ENCODE measurements at regions not wholly inside any gene's neighbourhood (a gene's known extent, or its start where the extent isn't known, plus 50 kb on each side); places are given as distances from the start of the nearest gene placed in this dataset.

- DNase-seq: no peak
- no peaks in the 10 kb centered on the region for H3K4me1 ChIP-seq (ENCODE audit: low read length)
- no peaks in the 10 kb centered on the region for H3K79me2 ChIP-seq (ENCODE audit: low read length)
- H3K4me3 ChIP-seq (ENCODE audit: low read length): no peak overlapping the region
- no peaks in the 10 kb centered on the region for H4K20me1 ChIP-seq (ENCODE audit: insufficient read depth, low read depth, low read length)
- H3K9ac ChIP-seq (ENCODE audit: low read length): no peak overlapping the region
- H3K27me3 ChIP-seq (ENCODE audit: low read length): no peaks in the 10 kb centered on the region
- no peak overlapping the region for H3K27ac ChIP-seq (ENCODE audit: low read length)
- peaks cover 10% of the 10 kb centered on the region for H3K9me3 ChIP-seq (ENCODE audit: low read length)
- H3K4me2 ChIP-seq (ENCODE audit: low read depth, low read length, poor library complexity, severe bottlenecking): no peak overlapping the region
- H3K36me3 ChIP-seq (ENCODE audit: insufficient read depth, low read length): no peaks in the 10 kb centered on the region
- H3K9me2 ChIP-seq (replicated peaks; ENCODE audit: insufficient read depth, low read length): no peaks in the 10 kb centered on the region
- H2AFZ ChIP-seq (ENCODE audit: low read length): no peak overlapping the region
Observed at GRCh38 chr5:29229461-29229860, 1964.0 kb upstream of the CDH6 start.

GRCh38 chr5:29218138-29218537 is 1975.3 kb upstream of the CDH6 start:
- H4K20me1 ChIP-seq (ENCODE audit: insufficient read depth, low read depth, low read length): no peaks in the 10 kb centered on the region
- DNase-seq: no peak
- no peaks in the 10 kb centered on the region for H3K27me3 ChIP-seq (ENCODE audit: low read length)
- no peak overlapping the region for H3K27ac ChIP-seq (ENCODE audit: low read length)
- H3K4me3 ChIP-seq (ENCODE audit: low read length): no peak overlapping the region
- H3K9me3 ChIP-seq (ENCODE audit: low read length): peaks cover 38% of the 10 kb centered on the region
- H2AFZ ChIP-seq (ENCODE audit: low read length): no peak overlapping the region
- H3K9ac ChIP-seq (ENCODE audit: low read length): no peak overlapping the region
- no peak overlapping the region for H3K4me2 ChIP-seq (ENCODE audit: low read depth, low read length, poor library complexity, severe bottlenecking)
- H3K79me2 ChIP-seq (ENCODE audit: low read length): no peaks in the 10 kb centered on the region
- H3K36me3 ChIP-seq (ENCODE audit: insufficient read depth, low read length): no peaks in the 10 kb centered on the region
- H3K9me2 ChIP-seq (replicated peaks; ENCODE audit: insufficient read depth, low read length): no peaks in the 10 kb centered on the region
- no peaks in the 10 kb centered on the region for H3K4me1 ChIP-seq (ENCODE audit: low read length)

GRCh38 chr5:29214839-29215238 is 1978.6 kb upstream of the CDH6 start:
- Histone ChIP-seq H4K20me1 (ENCODE audit: insufficient read depth, low read depth, low read length) (no peaks in the 10 kb centered on the region), H3K36me3 (ENCODE audit: insufficient read depth, low read length) (no peaks in the 10 kb centered on the region), H3K79me2 (ENCODE audit: low read length) (no peaks in the 10 kb centered on the region), H3K4me3 (ENCODE audit: low read length) (no peak overlapping the region), H3K4me2 (ENCODE audit: low read depth, low read length, poor library complexity, severe bottlenecking) (no peak overlapping the region), H3K9ac (ENCODE audit: low read length) (no peak overlapping the region), H2AFZ (ENCODE audit: low read length) (no peak overlapping the region), H3K27me3 (ENCODE audit: low read length) (no peaks in the 10 kb centered on the region), H3K27ac (ENCODE audit: low read length) (no peak overlapping the region), H3K9me2 (replicated peaks; ENCODE audit: insufficient read depth, low read length) (no peaks in the 10 kb centered on the region), H3K9me3 (ENCODE audit: low read length) (peaks cover 31% of the 10 kb centered on the region), H3K4me1 (ENCODE audit: low read length) (no peaks in the 10 kb centered on the region)
- DNase-seq: no peak

- no peak overlapping the region for H3K4me3 ChIP-seq (ENCODE audit: low read length)
- no peak overlapping the region for H2AFZ ChIP-seq (ENCODE audit: low read length)
- no peaks in the 10 kb centered on the region for H3K36me3 ChIP-seq (ENCODE audit: insufficient read depth, low read length)
- no peak overlapping the region for H3K27ac ChIP-seq (ENCODE audit: low read length)
- H4K20me1 ChIP-seq (ENCODE audit: insufficient read depth, low read depth, low read length): no peaks in the 10 kb centered on the region
- DNase-seq: no peak
- H3K9me3 ChIP-seq (ENCODE audit: low read length): peaks cover 26% of the 10 kb centered on the region
- no peaks in the 10 kb centered on the region for H3K9me2 ChIP-seq (replicated peaks; ENCODE audit: insufficient read depth, low read length)
- H3K9ac ChIP-seq (ENCODE audit: low read length): no peak overlapping the region
- H3K4me1 ChIP-seq (ENCODE audit: low read length): no peaks in the 10 kb centered on the region
- no peak overlapping the region for H3K4me2 ChIP-seq (ENCODE audit: low read depth, low read length, poor library complexity, severe bottlenecking)
- no peaks in the 10 kb centered on the region for H3K79me2 ChIP-seq (ENCODE audit: low read length)
- H3K27me3 ChIP-seq (ENCODE audit: low read length): no peaks in the 10 kb centered on the region
Observed at GRCh38 chr5:29213475-29213874, 1980.0 kb upstream of the CDH6 start.

GRCh38 chr5:29208024-29208423 is 1985.5 kb upstream of the CDH6 start:
- no peak overlapping the region for H3K4me3 ChIP-seq (ENCODE audit: low read length)
- H3K9me2 ChIP-seq (replicated peaks; ENCODE audit: insufficient read depth, low read length): no peaks in the 10 kb centered on the region
- no peaks in the 10 kb centered on the region for H3K36me3 ChIP-seq (ENCODE audit: insufficient read depth, low read length)

GRCh38 chr5:29203049-29203448 is 1990.4 kb upstream of the CDH6 start:
- no peak overlapping the region for H3K4me2 ChIP-seq (ENCODE audit: low read depth, low read length, poor library complexity, severe bottlenecking)
- no peaks in the 10 kb centered on the region for H3K79me2 ChIP-seq (ENCODE audit: low read length)
- no peak overlapping the region for H3K4me3 ChIP-seq (ENCODE audit: low read length)
- no peak overlapping the region for H2AFZ ChIP-seq (ENCODE audit: low read length)
- H3K9ac ChIP-seq (ENCODE audit: low read length): no peak overlapping the region
- H3K27me3 ChIP-seq (ENCODE audit: low read length): no peaks in the 10 kb centered on the region
- H3K9me3 ChIP-seq (ENCODE audit: low read length): peaks cover 23% of the 10 kb centered on the region
- no peak for DNase-seq
- no peak overlapping the region for H3K27ac ChIP-seq (ENCODE audit: low read length)
- H4K20me1 ChIP-seq (ENCODE audit: insufficient read depth, low read depth, low read length): no peaks in the 10 kb centered on the region
- no peaks in the 10 kb centered on the region for H3K4me1 ChIP-seq (ENCODE audit: low read length)
- no peaks in the 10 kb centered on the region for H3K9me2 ChIP-seq (replicated peaks; ENCODE audit: insufficient read depth, low read length)
- H3K36me3 ChIP-seq (ENCODE audit: insufficient read depth, low read length): no peaks in the 10 kb centered on the region

More at GRCh38 chr5:29208024-29208423, 1985.5 kb upstream of the CDH6 start:
- Histone ChIP-seq H3K4me1 (ENCODE audit: low read length) (no peaks in the 10 kb centered on the region), H3K27me3 (ENCODE audit: low read length) (no peaks in the 10 kb centered on the region), H3K27ac (ENCODE audit: low read length) (no peak overlapping the region), H3K79me2 (ENCODE audit: low read length) (no peaks in the 10 kb centered on the region), H4K20me1 (ENCODE audit: insufficient read depth, low read depth, low read length) (no peaks in the 10 kb centered on the region), H3K9ac (ENCODE audit: low read length) (no peak overlapping the region), H3K4me2 (ENCODE audit: low read depth, low read length, poor library complexity, severe bottlenecking) (no peak overlapping the region), H2AFZ (ENCODE audit: low read length) (no peak overlapping the region), H3K9me3 (ENCODE audit: low read length) (peaks cover 26% of the 10 kb centered on the region)
- no peak for DNase-seq

- no peaks in the 10 kb centered on the region for H3K4me1 ChIP-seq (ENCODE audit: low read length)
- H3K4me2 ChIP-seq (ENCODE audit: low read depth, low read length, poor library complexity, severe bottlenecking): no peak overlapping the region
- H3K9me3 ChIP-seq (ENCODE audit: low read length): peaks cover 19% of the 10 kb centered on the region
- H3K79me2 ChIP-seq (ENCODE audit: low read length): no peaks in the 10 kb centered on the region
- H3K9me2 ChIP-seq (replicated peaks; ENCODE audit: insufficient read depth, low read length): no peaks in the 10 kb centered on the region
- no peak overlapping the region for H2AFZ ChIP-seq (ENCODE audit: low read length)
- H4K20me1 ChIP-seq (ENCODE audit: insufficient read depth, low read depth, low read length): no peaks in the 10 kb centered on the region
- H3K9ac ChIP-seq (ENCODE audit: low read length): no peak overlapping the region
- no peaks in the 10 kb centered on the region for H3K27me3 ChIP-seq (ENCODE audit: low read length)
- H3K27ac ChIP-seq (ENCODE audit: low read length): no peak overlapping the region
- H3K36me3 ChIP-seq (ENCODE audit: insufficient read depth, low read length): no peaks in the 10 kb centered on the region
- DNase-seq: no peak
- H3K4me3 ChIP-seq (ENCODE audit: low read length): no peak overlapping the region
Observed at GRCh38 chr5:29197631-29198454, 1995.6 kb upstream of the CDH6 start.

GRCh38 chr5:29193972-29194371 is 1999.5 kb upstream of the CDH6 start:
- Histone ChIP-seq H3K79me2 (ENCODE audit: low read length) (no peaks in the 10 kb centered on the region), H3K4me3 (ENCODE audit: low read length) (no peak overlapping the region), H4K20me1 (ENCODE audit: insufficient read depth, low read depth, low read length) (no peaks in the 10 kb centered on the region), H3K36me3 (ENCODE audit: insufficient read depth, low read length) (no peaks in the 10 kb centered on the region), H2AFZ (ENCODE audit: low read length) (no peak overlapping the region), H3K4me1 (ENCODE audit: low read length) (no peaks in the 10 kb centered on the region), H3K27ac (ENCODE audit: low read length) (no peak overlapping the region), H3K9ac (ENCODE audit: low read length) (no peak overlapping the region), H3K9me3 (ENCODE audit: low read length) (peaks cover 8% of the 10 kb centered on the region; the same call in 1 of the 2 replicates), H3K27me3 (ENCODE audit: low read length) (no peaks in the 10 kb centered on the region), H3K9me2 (replicated peaks; ENCODE audit: insufficient read depth, low read length) (no peaks in the 10 kb centered on the region), H3K4me2 (ENCODE audit: low read depth, low read length, poor library complexity, severe bottlenecking) (no peak overlapping the region)
- no peak for DNase-seq

All from Karpas-422 (cell line).